ENCODE measurements at regions not wholly inside any gene's neighbourhood (a gene's known extent, or its start where the extent isn't known, plus 50 kb on each side); places are given as distances from the start of the nearest gene placed in this dataset.
"Not testable (repeated sequence)": the region's sequence is repeated elsewhere in the genome, so short reads cannot be mapped to it uniquely, and the experiment has no call there.

DNA sequence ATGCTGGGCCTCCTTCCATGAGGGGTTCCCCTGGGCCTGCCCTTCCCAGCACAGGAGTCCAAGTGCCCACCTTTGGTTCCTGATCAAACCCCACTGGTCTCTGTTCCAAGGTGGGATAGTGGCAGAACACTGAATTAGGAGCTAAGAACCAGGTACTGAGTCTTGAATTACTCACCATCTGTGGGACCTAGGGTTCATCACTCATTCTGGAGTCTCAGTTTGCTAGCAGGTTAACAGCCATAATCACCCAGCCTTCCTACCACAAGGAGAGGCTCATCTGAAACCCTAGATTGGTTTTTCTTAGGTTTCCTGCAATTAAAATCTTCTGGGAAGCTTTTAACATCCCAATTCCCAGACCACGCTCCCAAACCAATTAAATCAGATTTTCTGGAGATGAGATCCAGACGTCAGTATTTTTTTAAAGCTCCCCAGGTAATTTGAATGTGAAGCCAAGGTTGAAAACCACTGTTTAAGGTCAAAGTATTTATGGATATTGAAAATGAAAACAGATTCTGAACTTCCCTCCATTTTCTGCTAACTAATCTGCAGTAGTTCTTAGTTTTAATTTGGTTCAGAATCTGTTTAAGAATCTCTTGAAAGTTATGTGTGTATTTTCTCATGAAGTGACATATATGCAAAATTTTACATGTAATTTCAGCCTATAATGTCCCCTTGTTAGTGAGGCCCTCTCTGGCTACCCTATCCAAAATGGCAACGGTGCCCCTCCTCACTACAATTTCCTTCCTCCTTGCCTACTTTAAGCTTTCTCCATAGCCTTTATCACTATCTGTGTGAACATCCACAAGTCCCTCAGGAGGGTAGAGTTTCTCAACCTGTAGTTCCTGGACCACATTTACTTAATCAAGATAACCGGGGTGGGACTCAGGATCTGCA lies 166.5 kb upstream of the CXCR4 start:
- DNase-seq (ENCODE audit: low read depth), result no peak

- no peak for DNase-seq (ENCODE audit: low read depth)
These were observed 164.3 kb upstream of the CXCR4 start for GRCh38 chr2:136282251-136282650.

DNA sequence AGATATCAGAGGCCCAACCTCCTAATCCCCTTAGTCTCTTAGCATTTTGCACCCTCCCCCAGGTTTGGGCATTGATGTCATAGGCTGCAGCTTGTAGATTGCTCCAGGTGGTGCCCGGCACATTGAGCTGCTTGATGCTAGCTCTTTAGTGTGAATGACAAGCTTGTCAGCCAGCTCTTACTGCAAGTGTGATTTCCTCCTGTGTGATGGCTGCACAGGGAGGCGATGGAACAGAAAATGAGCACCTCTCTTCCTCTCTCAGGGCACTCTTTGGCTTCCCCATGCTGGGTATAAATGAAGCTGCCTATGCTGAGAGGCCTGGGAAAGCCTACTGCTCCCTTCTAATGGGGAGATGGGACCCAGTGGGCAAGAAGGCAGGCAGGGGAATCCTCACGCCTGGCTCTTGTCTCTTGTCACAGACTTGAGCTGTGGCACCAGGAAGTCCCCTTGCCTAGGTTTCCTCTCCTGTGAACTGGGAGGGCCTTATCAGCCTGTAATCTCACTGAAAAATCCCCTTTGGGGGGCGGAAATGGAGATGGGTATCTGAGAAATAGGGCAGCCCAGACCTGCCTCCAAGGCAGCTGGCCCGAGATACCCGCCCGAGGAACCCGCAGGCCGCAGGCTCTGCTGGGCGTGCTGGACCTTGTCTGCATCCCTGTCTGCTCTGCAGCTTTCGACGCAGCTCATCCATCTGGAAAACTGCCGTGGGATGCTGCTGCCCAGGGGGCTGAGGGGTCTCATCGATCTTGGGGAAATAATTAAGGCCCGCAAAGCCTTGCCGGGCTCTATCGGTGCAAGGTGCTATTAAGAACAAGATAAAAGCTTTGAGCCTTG lies 163.5 kb upstream of the CXCR4 start:
- no peak for DNase-seq (ENCODE audit: low read depth)

- not testable (repeated sequence) for DNase-seq (ENCODE audit: low read depth)
These were observed 148.4 kb upstream of the CXCR4 start for GRCh38 chr2:136266346-136266745.

DNA sequence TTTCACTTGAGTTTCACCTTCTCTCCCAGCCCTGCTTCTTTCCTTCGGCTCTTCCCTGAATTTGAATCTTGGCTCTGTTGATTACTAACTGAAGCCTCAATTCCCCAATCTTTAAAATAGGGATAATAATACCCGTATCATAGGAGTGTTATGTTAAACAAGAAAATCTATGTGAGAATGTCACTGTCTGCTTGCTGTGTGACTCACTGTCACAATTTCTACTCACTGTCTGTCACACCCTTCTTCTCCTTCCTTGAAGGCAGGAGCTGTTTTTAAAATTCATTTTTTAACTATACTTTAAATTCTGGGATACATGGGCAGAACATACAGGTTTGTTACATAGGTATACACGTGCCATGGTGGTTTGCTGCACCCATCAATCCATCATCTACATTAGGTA lies 141.6 kb upstream of the CXCR4 start:
- no peak for DNase-seq (ENCODE audit: low read depth)

- no peak for DNase-seq (ENCODE audit: low read depth)
These were observed 139.9 kb upstream of the CXCR4 start for GRCh38 chr2:136257893-136258292.

DNA sequence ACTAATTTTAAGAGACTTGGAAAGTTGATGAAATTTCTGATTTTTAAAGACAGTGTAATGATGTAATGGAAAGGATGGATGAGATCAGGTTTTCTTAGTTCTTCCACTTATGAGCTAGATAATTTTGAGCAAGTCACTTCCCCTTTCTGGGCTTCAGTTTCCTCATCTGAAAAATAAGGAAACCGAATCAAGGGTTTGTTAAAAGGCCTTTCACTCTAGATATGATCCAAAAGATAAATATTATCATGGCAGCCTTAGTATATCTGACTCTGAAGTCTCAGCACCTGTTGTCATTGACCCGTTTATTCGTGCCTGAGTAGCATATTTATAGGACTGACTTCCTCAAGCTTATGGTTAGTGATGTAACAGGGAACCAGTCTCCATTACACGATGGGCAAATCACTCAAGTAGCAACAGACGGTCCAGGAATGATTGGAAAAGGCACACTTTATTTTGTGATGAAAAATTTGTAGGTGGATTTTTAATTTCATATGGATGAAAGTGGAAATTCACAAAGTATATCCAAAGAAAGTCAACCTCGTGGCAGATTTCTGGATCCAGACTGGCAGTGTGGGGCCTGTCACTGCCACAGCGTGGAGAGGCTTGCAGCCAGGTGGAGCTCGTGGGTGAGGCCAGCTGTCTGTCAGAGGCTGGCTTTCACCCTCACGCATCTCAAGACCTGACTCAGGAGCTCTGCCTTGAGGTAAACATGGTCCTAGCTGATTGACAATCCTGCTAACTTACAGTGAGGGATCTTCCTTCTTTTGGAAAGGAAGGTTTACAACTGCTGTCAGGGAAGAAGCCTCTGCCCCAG lies 137.9 kb upstream of the CXCR4 start:
- DNase-seq (ENCODE audit: low read depth), result no peak

GRCh38 chr2:136255127-136255526 lies 137.2 kb upstream of the CXCR4 start:
- no peak for DNase-seq (ENCODE audit: low read depth)

DNA sequence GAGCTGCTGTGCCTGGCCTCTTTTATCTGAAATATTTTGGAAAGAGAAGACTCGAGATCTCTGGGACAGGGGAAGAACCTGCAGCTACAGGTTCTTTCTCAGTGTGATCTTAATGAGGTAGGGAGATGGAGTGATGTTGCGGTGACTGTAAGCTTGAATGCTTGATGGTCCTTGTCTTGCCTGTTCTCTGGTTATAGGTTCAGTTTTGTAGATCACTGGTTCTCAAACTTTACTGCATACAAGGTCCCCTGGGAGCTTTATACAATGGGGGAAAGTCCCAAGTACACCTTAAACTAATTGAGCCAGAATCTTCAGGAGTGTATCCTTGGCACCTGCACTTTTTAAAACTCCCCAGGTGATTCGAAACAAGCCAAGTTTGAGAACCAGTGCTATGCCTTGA lies 136.7 kb upstream of the CXCR4 start:
- DNase-seq (ENCODE audit: low read depth), result no peak

- no peak for DNase-seq (ENCODE audit: low read depth)
These were observed 135.5 kb upstream of the CXCR4 start for GRCh38 chr2:136253288-136254004.

GRCh38 chr2:136251885-136252585 lies 134.1 kb upstream of the CXCR4 start:
- DNase-seq (ENCODE audit: low read depth), result no peak

- no peak for DNase-seq (ENCODE audit: low read depth)
These were observed 133.4 kb upstream of the CXCR4 start for GRCh38 chr2:136251197-136251884.

GRCh38 chr2:136250131-136250530 lies 132.2 kb upstream of the CXCR4 start:
- DNase-seq (ENCODE audit: low read depth), result no peak

GRCh38 chr2:136248907-136249306 lies 131.0 kb upstream of the CXCR4 start:
- no peak for DNase-seq (ENCODE audit: low read depth)

- DNase-seq (ENCODE audit: low read depth), result peak; percentile 15
These were observed 130.3 kb upstream of the CXCR4 start for GRCh38 chr2:136248242-136248641.

DNA sequence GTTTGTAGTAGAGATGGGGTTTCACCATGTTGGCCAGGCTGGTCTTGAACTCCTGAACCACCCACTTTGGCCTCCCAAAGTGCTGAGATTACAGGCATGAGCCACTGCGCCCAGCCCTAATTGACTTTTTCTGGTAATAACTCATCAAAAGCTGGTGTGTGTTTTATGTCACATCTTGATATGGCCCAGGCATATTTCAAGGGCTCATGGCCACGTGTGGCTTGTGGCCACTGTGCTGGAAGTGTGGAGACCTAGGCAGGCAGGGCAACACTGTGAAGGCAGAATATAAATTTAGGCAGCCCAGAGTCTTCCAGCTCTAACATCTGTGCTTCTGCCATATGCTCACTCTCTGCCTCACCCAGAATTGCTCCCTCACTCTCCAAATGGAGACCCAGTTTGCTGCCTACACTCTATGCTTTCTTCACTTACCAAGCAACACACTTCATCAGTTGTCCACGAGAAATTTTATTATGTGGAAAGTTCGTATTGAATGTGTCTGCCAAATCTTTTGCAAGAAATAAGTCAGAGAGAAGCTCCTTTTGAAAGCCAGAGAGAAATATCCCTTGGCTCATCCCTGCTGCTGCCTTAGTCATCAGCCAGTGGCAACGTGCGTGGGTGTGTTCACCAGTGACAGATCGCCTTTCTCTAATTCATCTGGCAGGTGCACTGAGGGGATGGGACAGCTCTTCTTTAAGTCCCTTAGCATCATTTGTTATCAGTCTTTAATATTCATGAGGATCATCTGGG lies 129.4 kb upstream of the CXCR4 start:
- DNase-seq (ENCODE audit: low read depth), result peak; percentile 11

GRCh38 chr2:136246086-136246669 lies 128.2 kb upstream of the CXCR4 start:
- DNase-seq (ENCODE audit: low read depth), result peak; percentile 18

- no peak for DNase-seq (ENCODE audit: low read depth)
These were observed 127.3 kb upstream of the CXCR4 start for GRCh38 chr2:136245211-136245610.

DNA sequence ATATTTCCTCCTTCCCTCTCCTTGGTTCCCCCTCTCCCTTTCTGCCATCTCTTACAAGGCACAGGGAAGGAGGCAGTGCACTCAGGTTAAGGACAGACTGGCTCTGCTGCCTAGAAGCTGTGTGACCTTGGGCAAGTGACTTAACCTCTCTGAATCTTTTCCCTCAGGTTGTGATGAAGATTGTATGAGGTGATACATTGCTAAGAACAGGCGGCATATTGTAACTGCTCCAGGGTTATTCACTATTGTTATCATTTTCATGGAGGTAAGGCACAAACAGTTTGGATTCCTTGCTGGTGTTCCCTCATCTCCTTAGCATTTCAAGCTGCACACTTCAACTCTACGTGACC lies 126.6 kb upstream of the CXCR4 start:
- DNase-seq (ENCODE audit: low read depth), result no peak
